ENCODE measurements at regions not wholly inside any gene's neighbourhood (a gene's known extent, or its start where the extent isn't known, plus 50 kb on each side); places are given as distances from the start of the nearest gene placed in this dataset.
"Not testable (repeated sequence)": the region's sequence is repeated elsewhere in the genome, so short reads cannot be mapped to it uniquely, and the experiment has no call there.

DNA sequence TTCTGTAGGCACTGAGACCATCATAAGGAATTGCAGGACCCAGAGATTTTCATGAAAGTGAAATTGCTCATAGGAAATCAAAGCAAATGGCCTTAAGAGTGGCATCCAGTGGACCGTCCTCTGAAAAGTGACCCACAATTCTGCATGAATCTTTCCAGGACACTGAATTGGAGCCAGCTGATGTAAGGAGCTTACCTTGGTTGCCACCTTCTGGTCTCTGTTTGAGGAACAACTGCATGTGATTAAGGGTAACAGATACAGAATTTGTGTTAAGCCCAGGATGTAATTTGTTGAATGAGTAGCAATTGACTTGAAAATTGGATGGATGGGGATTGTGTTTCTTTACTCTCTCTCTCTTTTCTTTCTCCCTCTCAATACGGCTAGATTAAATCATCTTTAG, 49.9 kb upstream of the GAS1 start:
- DNase-seq, result no peak

DNA sequence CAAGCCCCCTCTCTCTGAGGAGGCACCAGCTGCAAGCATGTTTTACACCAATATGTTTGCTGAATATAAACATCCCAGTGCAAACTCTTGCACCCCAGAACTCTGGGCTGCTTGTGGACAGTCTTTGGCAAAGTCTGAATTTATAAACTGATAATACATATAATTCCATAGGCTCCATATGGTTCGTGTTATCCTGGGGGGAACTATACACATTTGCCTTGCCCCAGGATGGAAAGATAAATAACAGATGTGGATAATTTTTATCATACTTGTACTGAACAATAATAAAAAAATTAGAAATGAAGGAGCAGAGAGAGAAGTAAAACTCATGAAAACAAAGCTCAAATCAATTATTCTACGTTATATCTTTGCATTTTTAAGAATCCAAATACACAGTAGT, 50.6 kb upstream of the GAS1 start:
- no peak for DNase-seq

DNA sequence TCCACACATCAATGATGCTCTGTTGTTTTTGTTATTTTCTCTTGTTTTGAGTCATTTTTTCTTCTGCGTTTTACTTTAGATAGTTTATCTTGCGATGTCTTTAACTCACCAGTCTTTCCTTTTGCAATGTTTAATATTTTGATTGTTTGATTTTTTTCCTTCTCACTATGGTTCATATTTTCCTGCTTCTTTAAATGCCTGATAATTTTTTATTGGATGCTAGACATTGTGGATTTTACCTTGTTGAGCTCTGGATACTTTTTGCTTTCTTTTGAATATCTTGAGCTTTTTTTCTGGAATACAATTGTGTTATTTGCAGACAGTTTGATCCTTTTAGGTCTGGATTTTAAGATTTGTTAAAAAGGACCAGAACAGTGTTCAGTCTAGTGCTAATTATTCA, 55.2 kb upstream of the GAS1 start:
- DNase-seq, result no peak

DNA sequence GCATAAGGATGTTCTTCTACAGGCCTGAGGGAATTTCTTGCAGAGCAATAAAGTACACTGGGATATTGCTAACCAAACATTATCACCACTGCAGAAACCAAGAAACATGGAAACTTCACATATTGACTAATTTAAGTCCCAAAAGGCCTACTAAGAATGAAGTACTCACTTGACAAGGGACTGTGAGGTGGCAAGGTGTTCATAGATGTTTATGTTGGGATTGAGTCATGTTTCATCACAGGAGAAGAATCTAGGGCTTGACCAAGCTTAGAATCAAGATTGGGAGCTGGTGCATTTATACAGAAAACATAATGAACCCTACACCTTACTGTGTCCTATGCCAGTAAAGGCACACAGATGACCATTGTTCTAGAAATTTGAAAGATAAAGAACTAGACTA, 56.7 kb upstream of the GAS1 start:
- DNase-seq, result no peak

DNA sequence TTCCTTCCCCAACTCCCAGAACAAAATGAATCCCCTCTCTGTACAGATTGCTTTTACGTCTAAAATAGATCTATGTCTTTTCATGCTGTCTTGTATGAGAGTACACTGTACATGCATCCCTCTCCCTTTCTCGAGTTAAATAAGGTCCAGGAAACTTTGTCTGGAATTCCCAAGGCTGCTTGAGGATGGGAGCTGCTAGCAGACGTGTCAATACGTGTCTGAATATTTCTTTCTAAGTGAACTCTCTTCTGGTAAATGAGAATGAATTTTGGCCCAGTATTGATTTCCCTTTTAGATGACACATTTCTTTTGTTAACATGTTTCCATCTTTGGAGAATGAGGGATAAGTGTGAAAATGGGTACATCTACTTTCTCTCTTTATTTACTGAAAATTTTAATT, 59.6 kb upstream of the GAS1 start:
- DNase-seq, result no peak

DNA sequence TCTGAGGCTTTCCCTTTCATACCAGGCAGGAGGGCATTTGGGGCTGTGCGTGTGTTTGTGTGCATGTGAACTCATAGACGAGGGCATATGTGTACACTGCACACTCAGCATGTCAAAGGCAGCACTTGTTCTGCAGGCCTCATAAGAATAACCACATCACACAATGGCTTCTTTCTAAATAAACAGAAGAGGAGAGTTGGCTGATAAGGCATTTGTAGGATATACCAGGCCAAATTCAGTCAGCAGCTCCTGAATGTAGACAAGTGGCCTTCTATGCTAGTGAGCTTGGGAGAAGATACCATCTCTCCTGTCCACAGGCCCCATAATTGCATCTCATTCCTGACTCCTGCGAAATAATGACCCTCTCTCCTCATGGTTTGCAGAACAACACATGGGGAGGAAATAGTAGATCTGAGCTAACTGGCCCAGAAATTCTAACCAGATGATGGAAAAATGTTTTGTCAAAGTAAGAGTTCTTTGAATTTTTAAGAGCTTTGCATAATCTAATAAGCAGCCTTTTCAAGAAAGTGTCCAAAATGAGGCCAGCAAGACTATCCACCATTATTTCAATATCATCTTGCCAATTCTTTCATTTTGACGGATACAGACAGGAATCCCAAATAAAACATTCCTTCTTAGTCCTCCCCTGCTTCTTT, 60.5 kb upstream of the GAS1 start:
- no peak for DNase-seq

DNA sequence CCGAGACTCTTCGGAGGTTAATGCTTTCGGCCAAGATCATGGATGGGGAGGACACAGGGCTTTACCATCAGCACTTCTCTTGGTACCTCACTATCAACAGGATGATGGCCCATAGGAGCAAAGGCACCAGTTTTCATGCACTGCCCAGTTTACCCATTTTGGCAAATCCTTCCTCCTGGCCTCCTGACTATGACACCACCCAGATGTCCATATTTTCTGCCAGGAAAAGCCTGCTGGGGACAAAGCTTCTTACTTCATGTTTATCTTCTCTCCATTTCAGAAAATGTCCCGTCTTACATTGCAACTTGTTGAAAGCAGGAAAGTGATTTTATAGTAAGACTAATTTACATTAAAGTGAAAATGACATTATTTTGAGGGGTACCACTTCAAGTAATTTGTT, 61.4 kb upstream of the GAS1 start:
- no peak for DNase-seq

DNA sequence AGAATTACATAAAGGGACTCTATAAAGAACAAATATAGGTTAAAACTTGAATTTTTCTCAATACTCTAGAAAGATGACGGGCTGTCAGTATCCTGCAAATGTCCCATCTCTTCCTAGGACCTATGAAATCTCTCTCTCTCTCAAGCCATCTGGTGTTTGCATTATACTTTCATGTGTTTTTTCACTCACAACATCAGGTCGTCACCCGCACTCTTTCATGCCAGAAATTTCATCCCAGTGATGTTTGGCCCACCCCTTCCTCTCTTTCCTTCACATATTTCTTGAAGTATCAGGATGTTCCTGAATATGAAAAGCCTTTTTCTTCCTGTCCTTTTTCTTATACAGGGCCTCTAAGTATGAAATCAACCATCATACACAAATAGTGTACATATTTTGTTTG, 63.3 kb upstream of the GAS1 start:
- DNase-seq, result peak; percentile 41

DNA sequence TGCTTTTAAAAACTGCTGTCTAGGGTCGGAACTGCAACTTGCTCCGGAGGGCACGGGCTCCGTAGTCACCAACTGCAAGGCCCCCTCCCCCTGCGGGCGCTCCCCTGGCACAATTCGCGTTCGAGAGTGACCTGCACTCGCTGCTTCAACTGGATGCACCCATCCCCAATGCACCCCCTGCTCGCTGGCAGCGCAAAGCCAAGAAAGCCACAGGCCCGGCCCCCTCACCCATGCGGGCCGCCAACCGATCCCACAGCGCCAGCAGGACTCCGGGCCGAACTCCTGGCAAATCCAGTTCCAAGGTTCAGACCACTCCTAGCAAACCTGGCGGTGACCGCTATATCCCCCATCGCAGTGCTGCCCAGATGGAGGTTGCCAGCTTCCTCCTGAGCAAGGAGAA, 64.2 kb upstream of the GAS1 start:
- no peak for DNase-seq

DNA sequence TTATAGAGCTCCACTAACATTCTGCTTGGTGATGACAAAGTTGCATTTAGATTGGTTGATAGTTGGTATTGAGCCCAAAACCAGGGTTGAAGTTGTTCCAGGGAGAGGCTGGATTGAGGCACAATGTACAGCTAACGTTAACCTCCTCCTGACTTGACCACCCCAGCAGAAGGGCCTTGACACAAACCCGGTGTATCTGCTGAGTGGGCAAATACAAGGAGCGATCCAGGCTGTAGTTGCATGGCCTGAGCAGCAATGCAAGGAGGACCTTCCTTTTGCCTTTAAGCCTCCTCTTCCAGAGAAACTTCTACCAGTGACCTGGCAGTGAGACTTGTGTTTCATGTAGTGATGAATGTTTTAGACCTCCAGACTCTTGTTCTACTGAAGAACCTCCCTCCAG, 66.2 kb upstream of the GAS1 start:
- DNase-seq, result no peak

DNA sequence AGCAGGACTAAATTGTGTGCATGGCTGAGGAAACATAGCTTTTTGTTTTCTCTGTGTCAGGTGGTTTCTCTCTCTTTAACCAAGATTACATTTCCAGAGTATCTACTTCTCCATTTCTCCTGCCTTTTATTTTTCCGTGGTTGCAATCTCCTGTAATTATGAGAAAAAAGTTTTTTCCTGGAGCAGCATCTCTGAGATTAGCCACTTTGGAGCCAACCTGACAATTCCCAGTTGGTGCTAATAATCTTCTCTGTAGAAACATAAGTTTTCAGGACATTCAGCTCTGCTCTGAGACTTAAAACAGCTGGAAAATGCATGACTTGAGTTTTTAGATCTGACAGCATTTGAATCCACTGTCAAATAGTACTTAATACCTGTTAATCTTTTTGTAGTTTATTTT, 67.1 kb upstream of the GAS1 start:
- no peak for DNase-seq

DNA sequence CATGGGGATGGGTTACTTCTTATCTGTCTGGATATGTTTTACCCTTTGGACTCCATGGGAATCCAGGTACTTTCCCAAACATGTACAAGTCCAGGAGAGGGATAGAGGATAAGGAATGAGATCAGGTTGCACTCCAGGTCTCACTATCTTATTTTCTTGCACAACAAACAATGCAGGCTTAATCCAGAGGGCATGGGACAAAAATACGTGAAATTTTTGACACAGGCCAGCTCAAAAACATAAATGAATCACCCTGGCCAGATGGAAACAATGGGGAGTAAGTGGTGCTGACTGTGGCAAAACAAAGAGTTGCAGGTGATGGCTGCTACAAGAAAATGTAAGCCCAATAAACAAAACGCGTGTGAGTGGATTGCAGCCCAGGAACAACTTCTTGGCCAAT, 69.4 kb upstream of the GAS1 start:
- no peak for DNase-seq

DNA sequence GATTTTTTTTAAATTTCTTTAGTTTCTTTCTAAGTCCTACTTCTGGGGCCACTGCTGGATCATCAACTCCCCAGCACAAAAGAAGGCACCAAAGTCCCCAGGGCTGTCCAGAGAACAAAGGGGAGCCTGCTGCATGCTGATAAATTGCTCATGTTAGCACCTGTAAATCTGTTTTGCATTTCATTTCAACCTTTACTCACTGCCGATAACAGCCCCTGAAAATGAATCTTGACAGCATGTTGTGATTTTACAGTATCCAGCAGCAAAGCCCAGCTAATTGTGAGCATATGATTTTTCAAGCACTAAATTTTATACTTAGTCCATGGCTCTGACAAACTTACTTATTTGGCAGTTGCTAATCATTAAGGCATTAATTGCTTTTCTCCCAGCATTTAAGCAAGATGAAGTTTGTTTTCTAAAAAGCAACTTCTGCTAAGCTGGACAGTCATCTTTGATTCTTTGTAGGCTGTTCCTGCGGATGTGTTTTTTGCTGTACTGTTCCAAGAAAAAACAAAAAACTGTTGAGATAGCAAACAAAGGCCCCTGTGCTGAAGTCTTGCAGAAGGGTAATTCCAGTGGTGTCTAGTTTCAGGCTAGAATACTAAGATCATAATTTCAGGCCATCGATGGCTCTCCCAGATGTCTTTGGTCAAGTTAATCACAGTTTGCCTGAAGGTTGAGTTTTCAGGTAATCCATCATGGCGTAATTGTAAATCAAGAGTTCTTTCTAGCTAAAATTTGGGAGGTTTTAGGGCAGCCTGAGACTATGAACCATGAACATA, 73.1 kb upstream of the GAS1 start:
- DNase-seq, result no peak

DNA sequence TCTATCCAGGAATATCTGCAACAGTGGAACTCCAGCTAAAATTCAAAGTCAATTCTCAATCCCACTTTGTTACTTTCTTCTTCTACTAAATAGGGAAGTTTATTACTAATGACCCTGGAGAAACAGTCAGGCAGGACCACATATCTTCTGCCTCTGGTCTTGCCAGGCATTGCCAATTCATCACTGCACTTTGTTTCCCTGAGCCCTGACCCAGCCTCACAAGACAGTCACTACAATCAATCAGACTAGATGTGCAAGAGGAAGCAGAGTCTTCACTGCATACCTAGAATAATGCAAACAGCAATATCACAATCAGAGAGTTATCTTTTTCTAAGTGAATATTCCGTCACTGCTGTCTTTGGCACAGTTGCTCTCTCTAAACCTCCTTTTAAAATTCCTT, 74.9 kb upstream of the GAS1 start:
- no peak for DNase-seq

DNA sequence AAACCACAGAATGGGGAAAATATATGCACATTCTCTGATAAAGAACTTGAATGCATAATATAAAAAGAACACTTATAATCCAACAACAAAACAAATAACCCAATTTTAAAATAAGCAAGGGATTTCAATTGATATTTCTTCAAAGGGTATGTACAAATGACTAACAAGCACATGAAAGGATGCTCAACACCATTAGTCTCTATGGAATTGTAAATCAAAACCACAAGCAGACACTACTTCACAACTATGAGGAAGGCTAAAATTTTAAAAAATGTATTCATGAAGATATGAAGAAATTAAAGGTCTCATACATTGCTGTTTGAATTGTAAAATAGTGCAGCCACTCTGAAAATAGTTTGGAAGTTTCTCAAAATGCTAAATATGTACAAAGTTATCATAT, 78.9 kb upstream of the GAS1 start:
- DNase-seq, result no peak

DNA sequence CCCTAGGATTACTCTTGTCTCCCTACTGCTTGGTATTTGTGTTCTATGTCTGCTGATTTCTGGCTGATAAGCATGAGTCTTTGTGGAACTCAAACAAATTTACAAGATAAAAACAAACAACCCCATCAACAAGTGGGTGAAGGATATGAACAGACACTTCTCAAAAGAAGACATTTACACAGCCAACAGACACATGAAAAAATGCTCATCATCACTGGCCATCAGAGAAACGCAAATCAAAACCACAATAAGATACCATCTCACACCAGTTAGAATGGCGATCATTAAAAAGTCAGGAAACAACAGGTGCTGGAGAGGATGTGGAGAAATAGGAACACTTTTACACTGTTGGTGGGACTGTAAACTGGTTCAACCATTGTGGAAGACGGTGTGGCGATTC, 81.5 kb upstream of the GAS1 start:
- DNase-seq, result not testable (repeated sequence)

DNA sequence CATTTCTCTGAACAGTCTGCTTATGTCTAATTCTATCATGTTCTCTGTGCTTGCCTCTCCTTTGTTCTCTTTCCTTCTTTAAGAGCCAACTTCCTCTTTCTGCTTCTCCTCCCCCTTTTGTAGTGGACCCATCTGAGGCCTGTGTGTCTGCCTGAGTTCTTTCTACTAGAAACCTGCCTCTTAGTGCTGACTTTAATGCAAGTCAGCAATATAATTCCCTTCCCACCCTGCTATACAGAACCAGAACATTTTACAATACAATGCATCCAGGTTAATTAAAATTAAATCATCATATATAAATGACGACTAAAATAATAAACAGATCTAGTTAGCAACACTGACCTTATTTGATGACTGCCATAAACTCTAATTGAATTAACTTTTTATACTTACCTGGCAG, 82.6 kb upstream of the GAS1 start:
- no peak for DNase-seq

DNA sequence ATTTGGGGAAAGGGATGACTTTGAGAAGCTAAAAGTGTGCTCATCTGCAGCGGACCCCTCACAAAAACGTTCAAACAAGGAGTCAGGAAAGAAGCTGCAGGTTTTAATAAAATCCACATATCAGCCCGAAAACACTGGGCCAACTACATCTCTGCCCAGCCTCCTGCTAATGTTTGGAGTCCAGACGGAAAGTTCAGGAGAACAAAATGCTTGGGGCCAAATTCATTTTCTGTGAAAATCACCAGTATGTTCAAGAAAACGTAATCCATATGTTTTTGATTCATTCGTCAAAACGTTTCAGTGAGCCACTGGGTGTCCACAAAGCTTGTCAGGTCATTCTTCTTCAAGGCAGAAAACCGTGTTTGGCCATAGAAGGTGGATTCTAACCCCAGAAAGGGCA, 87.5 kb upstream of the GAS1 start:
- DNase-seq, result peak; percentile 58

DNA sequence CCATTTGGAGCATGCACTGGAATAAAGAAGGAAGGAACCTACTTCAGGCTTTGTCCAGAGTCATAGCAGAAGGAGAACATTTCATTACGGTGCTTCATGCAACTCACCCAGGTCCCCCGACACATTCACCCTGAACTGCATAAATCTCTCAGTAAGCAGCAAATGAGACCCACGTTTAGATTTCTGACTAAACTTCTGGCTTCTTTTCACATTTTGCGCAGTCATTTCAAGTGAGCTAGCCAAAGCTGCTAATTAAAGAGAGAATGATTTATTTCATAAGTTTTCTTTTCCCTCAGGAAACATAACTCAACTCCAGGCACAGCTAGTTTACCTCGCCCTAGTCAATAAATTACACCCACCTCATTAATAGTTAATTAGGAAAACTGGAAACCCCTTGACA, 88.6 kb upstream of the GAS1 start:
- DNase-seq, result no peak

DNA sequence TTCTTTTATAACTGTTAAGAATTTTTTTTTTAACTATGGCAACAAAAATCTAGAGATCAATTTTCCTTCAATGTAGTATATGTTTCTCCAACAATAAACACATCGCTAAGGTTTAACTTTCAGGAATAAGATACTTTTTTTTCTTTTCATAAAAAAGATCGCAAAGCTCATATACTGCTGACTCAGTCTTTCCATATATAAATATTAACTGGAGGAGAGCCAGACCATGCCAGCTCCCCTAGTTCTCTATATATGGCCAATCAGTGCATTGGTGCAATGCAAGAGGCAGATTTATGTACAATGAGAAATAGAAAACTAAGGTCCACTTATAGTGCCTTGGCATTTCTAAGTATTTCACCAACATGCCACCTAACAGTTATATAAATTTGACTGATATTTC, 89.2 kb upstream of the GAS1 start:
- DNase-seq, result no peak

DNA sequence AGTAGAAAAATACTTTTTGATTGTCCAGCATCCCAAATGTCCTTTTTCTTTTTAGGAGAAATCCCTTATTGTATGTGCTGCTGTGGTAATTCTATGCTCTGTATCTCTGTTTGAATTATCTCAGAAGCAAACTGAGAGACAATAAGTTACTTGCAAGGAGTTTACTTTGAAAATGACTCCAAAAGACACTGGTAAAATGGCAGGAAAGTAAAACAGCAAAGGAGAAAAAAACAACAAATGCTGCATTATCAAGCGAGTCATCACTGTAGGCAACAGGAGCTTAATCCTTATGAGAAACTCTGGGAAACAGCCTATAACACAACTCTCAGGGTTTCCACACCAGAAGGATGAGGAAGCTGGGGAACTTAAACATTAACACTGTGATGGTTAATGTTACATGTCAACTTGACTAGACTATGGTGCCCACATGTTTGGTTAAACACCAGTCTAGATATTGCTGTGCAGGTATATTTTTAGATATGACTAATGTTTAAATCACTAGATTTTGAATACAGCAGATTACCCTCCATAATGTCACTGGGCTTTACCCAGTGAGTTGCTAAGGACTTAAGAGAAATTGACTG, 92.6 kb upstream of the GAS1 start:
- no peak for DNase-seq

DNA sequence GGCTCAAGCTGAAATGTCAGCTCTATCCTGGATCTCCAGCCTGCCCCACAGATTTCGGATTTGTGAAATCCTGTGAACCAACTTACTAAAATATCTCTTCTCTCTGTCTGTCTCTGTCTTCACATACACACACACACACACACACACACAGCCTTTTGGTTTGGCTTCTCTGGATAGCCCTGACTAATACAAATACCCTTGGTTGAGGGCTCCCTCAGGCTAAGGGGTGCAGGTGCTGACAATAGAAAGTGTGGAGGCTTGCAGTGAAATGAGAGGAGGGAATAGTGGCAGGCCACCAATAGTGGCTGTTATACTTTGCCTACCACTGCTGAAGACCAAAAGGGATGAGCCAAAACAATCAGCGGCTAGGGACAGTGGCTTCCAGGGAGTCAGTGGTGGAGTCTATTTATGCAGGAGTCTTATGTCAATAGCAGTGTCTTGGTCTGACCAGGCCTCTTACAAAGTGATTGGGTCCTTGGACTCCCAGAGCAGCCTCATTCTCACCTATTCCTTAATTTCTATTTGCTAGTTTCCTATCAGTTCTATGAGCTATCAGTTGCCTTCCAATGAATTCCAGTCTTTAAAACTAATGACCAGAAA, 93.2 kb upstream of the GAS1 start:
- no peak for DNase-seq

DNA sequence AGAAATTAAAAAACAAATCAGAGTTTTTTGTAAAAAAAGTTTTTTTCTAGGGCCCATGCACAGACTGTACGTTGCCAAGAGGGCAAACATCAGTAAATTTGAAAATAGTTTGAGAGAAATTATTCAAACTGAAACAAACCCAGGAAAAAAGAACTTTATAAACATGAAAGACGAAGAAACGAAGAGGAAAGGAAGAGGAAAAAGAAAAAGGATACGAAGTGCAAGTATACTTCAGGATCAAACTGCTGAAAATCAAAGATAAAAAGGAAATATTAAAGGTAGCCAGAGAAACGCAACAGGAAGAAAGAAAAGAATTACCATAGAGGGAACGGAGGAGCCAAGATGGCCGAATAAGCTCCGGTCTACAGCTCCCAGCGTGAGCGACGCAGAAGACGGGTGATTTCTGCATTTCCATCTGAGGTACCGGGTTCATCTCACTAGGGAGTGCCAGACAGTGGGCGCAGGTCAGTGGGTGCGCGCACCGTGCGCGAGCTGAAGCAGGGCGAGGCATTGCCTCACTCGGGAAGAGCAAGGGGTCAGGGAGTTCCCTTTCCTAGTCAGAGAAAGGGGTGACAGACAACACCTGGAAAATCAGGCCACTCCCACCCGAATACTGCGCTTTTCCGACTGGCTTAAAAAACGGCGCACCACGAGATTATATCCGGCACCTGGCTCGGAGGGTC, 94.4 kb upstream of the GAS1 start:
- not testable (repeated sequence) for DNase-seq

Data from femur (tissue), 1 donor.